ENCODE measurements at regions not wholly inside any gene's neighbourhood (a gene's known extent, or its start where the extent isn't known, plus 50 kb on each side); places are given as distances from the start of the nearest gene placed in this dataset.

- peaks cover 2% of the 10 kb centered on the region for H3K9me3 Mint-ChIP-seq
- peaks cover 9% of the 10 kb centered on the region for H3K4me1 Mint-ChIP-seq
- peaks cover 16% of the 10 kb centered on the region for H3K27me3 Mint-ChIP-seq (ENCODE audit: low read depth)
- no peak for TF ChIP-seq CTCF (IDR thresholded peaks at IDR 0.05; ENCODE audit: unreplicated experiment in 3 of 3)
- H3K4me3 Mint-ChIP-seq, result no peak overlapping the region
- H3K36me3 Mint-ChIP-seq (ENCODE audit: low read depth), result no peaks in the 10 kb centered on the region
- H3K27ac Mint-ChIP-seq, result no peak overlapping the region
Measured at GRCh38 chr2:207216457-207216856, 50.7 kb upstream of the KLF7 start.

- H3K9me3 Mint-ChIP-seq, result no peaks in the 10 kb centered on the region
Measured at GRCh38 chr2:207217442-207217841, 51.7 kb upstream of the KLF7 start.

GRCh38 chr2:207219081-207219630 is 53.4 kb upstream of the KLF7 start:
- H3K4me3 Mint-ChIP-seq, result peak overlapping the region in 1 of 3 experiments; percentile 24
- peak overlapping the region in 1 of 3 experiments; percentile 19 for H3K27ac Mint-ChIP-seq
- H3K9me3 Mint-ChIP-seq, result no peaks in the 10 kb centered on the region
- TF ChIP-seq CTCF (IDR thresholded peaks at IDR 0.05; ENCODE audit: unreplicated experiment in 3 of 3), result no peak
- H3K27me3 Mint-ChIP-seq (ENCODE audit: low read depth), result peaks cover 17% of the 10 kb centered on the region
- H3K36me3 Mint-ChIP-seq (ENCODE audit: low read depth), result no peaks in the 10 kb centered on the region
- peaks cover 9% of the 10 kb centered on the region for H3K4me1 Mint-ChIP-seq

More at GRCh38 chr2:207217442-207217841, 51.7 kb upstream of the KLF7 start:
- Mint-ChIP-seq H3K4me3 (no peak overlapping the region), H3K4me1 (peaks cover 9% of the 10 kb centered on the region), H3K27ac (no peak overlapping the region), H3K27me3 (ENCODE audit: low read depth) (peaks cover 17% of the 10 kb centered on the region), H3K36me3 (ENCODE audit: low read depth) (no peaks in the 10 kb centered on the region)
- no peak for TF ChIP-seq CTCF (IDR thresholded peaks at IDR 0.05; ENCODE audit: unreplicated experiment in 3 of 3)

- no peaks in the 10 kb centered on the region for H3K36me3 Mint-ChIP-seq (ENCODE audit: low read depth)
- peaks cover 11% of the 10 kb centered on the region for H3K4me1 Mint-ChIP-seq
- peak overlapping the region in 2 of 3 experiments; percentile 19 to 69 for H3K27ac Mint-ChIP-seq
- no peaks in the 10 kb centered on the region for H3K9me3 Mint-ChIP-seq
- no peak for TF ChIP-seq CTCF (IDR thresholded peaks at IDR 0.05; ENCODE audit: unreplicated experiment in 3 of 3)
- H3K4me3 Mint-ChIP-seq, result no peak overlapping the region
- peaks cover 17% of the 10 kb centered on the region for H3K27me3 Mint-ChIP-seq (ENCODE audit: low read depth)
Measured at GRCh38 chr2:207219676-207220501, 54.1 kb upstream of the KLF7 start.

GRCh38 chr2:207221731-207222130 is 56.0 kb upstream of the KLF7 start:
- Mint-ChIP-seq H3K27me3 (ENCODE audit: low read depth) (peaks cover 12% of the 10 kb centered on the region), H3K36me3 (ENCODE audit: low read depth) (no peaks in the 10 kb centered on the region), H3K4me1 (peaks cover 23% of the 10 kb centered on the region), H3K27ac (no peak overlapping the region), H3K9me3 (no peaks in the 10 kb centered on the region), H3K4me3 (no peak overlapping the region)
- TF ChIP-seq CTCF (IDR thresholded peaks at IDR 0.05; ENCODE audit: unreplicated experiment in 3 of 3), result no peak
